HepG2 (cell line): ENCODE measurements at regions not wholly inside any gene's neighbourhood (a gene's known extent, or its start where the extent isn't known, plus 50 kb on each side); places are given as distances from the start of the nearest gene placed in this dataset.

Experiments used
- HOMEZ ChIP-seq: IDR thresholded peaks from 2 replicates; pipeline ENCODE4 v1.6.1; 2016; ENCODE audit warnings: low read depth
- IKZF1 ChIP-seq: fragments of 450-650 bp; IDR thresholded peaks from 2 replicates; pipeline ENCODE4 v1.7.1; 2016
- RAD51 ChIP-seq: fragments of 450-650 bp; IDR thresholded peaks from 2 replicates; pipeline ENCODE4 v1.6.1; 2016; ENCODE audit warnings: borderline replicate concordance
- ZBTB40 ChIP-seq, 2 experiments: fragments of 450-650 bp in 1 of 2; sonication (generic) in 1 of 2; formaldehyde crosslinking in 1 of 2; IDR thresholded peaks; 2 replicates each; pipeline versions ENCODE4 v1.6.1 to v1.8.0; 2016 to 2022; ENCODE audit warnings: antibody characterized with exemption in 1 of 2, mild to moderate bottlenecking in 1 of 2, missing genetic modification reagents in 1 of 2
- ZNF281 ChIP-seq: sonication (generic); formaldehyde crosslinking; IDR thresholded peaks from 2 replicates; pipeline ENCODE4 v1.4.0; 2020; ENCODE audit warnings: missing genetic modification reagents, borderline replicate concordance

GRCh38 chr15:93289941-93290617, 201.1 kb upstream of the RGMA start (continued):
- TF ChIP-seq ZBTB40 (IDR thresholded peaks at IDR 0.05) (no peak), ZBTB40 (CRISPR knock-in tag; IDR thresholded peaks at IDR 0.05) (no peak), ZNF281 (no peak), IKZF1 (no peak), HOMEZ (no peak), RAD51 (no peak)
